ENCODE measurements at regions not wholly inside any gene's neighbourhood (a gene's known extent, or its start where the extent isn't known, plus 50 kb on each side); places are given as distances from the start of the nearest gene placed in this dataset.

- DNase-seq (ENCODE audit: low spot score): no peak
- peaks cover 10% of the 10 kb centered on the region for H3K36me3 Mint-ChIP-seq (ENCODE audit: low read depth, unreplicated experiment)
- peaks cover 5% of the 10 kb centered on the region for H3K27me3 Mint-ChIP-seq (ENCODE audit: unreplicated experiment)
- TF ChIP-seq CTCF (IDR thresholded peaks at IDR 0.05; ENCODE audit: unreplicated experiment): no peak
- peaks cover 30% of the 10 kb centered on the region for H3K4me1 Mint-ChIP-seq (ENCODE audit: unreplicated experiment)
- H3K9me3 Mint-ChIP-seq (ENCODE audit: unreplicated experiment): no peaks in the 10 kb centered on the region
- no peak overlapping the region for H3K4me3 Mint-ChIP-seq (ENCODE audit: unreplicated experiment)
- H3K27ac Mint-ChIP-seq (ENCODE audit: unreplicated experiment): no peak overlapping the region
Observed at GRCh38 chr1:59045137-59045536, 251.8 kb upstream of the FGGY start.

- H3K4me1 Mint-ChIP-seq (ENCODE audit: unreplicated experiment): peaks cover 30% of the 10 kb centered on the region
- peaks cover 10% of the 10 kb centered on the region for H3K36me3 Mint-ChIP-seq (ENCODE audit: low read depth, unreplicated experiment)
- no peaks in the 10 kb centered on the region for H3K9me3 Mint-ChIP-seq (ENCODE audit: unreplicated experiment)
- TF ChIP-seq CTCF (IDR thresholded peaks at IDR 0.05; ENCODE audit: unreplicated experiment): no peak
- peaks cover 5% of the 10 kb centered on the region for H3K27me3 Mint-ChIP-seq (ENCODE audit: unreplicated experiment)
- no peak overlapping the region for H3K27ac Mint-ChIP-seq (ENCODE audit: unreplicated experiment)
- no peak for DNase-seq (ENCODE audit: low spot score)
- no peak overlapping the region for H3K4me3 Mint-ChIP-seq (ENCODE audit: unreplicated experiment)
Observed at GRCh38 chr1:59045636-59046035, 251.3 kb upstream of the FGGY start.

GRCh38 chr1:59046134-59046533, 250.8 kb upstream of the FGGY start:
- H3K4me3 Mint-ChIP-seq (ENCODE audit: unreplicated experiment): no peak overlapping the region
- no peaks in the 10 kb centered on the region for H3K9me3 Mint-ChIP-seq (ENCODE audit: unreplicated experiment)
- H3K36me3 Mint-ChIP-seq (ENCODE audit: low read depth, unreplicated experiment): peaks cover 10% of the 10 kb centered on the region
- peaks cover 30% of the 10 kb centered on the region for H3K4me1 Mint-ChIP-seq (ENCODE audit: unreplicated experiment)
- peaks cover 5% of the 10 kb centered on the region for H3K27me3 Mint-ChIP-seq (ENCODE audit: unreplicated experiment)
- H3K27ac Mint-ChIP-seq (ENCODE audit: unreplicated experiment): no peak overlapping the region
- no peak for TF ChIP-seq CTCF (IDR thresholded peaks at IDR 0.05; ENCODE audit: unreplicated experiment)
- DNase-seq (ENCODE audit: low spot score): no peak

- Mint-ChIP-seq H3K27me3 (ENCODE audit: unreplicated experiment) (peaks cover 4% of the 10 kb centered on the region), H3K36me3 (ENCODE audit: low read depth, unreplicated experiment) (peaks cover 10% of the 10 kb centered on the region), H3K4me3 (ENCODE audit: unreplicated experiment) (no peak overlapping the region), H3K27ac (ENCODE audit: unreplicated experiment) (no peak overlapping the region), H3K4me1 (ENCODE audit: unreplicated experiment) (peaks cover 30% of the 10 kb centered on the region), H3K9me3 (ENCODE audit: unreplicated experiment) (no peaks in the 10 kb centered on the region)
- DNase-seq (ENCODE audit: low spot score): no peak
- no peak for TF ChIP-seq CTCF (IDR thresholded peaks at IDR 0.05; ENCODE audit: unreplicated experiment)
Observed at GRCh38 chr1:59046730-59047157, 250.2 kb upstream of the FGGY start.

GRCh38 chr1:59051007-59051406, 245.9 kb upstream of the FGGY start:
- H3K9me3 Mint-ChIP-seq (ENCODE audit: unreplicated experiment): no peaks in the 10 kb centered on the region

More at GRCh38 chr1:59051007-59051406, 245.9 kb upstream of the FGGY start:
- no peak overlapping the region for H3K4me3 Mint-ChIP-seq (ENCODE audit: unreplicated experiment)
- peaks cover 4% of the 10 kb centered on the region for H3K27me3 Mint-ChIP-seq (ENCODE audit: unreplicated experiment)
- no peak for TF ChIP-seq CTCF (IDR thresholded peaks at IDR 0.05; ENCODE audit: unreplicated experiment)
- no peak overlapping the region for H3K27ac Mint-ChIP-seq (ENCODE audit: unreplicated experiment)
- DNase-seq (ENCODE audit: low spot score): no peak
- H3K36me3 Mint-ChIP-seq (ENCODE audit: low read depth, unreplicated experiment): peaks cover 10% of the 10 kb centered on the region
- H3K4me1 Mint-ChIP-seq (ENCODE audit: unreplicated experiment): peaks cover 10% of the 10 kb centered on the region

Data from endothelial cell (in vitro differentiated cells).